Glutamatergic neuron (in vitro differentiated cells): ENCODE measurements at regions not wholly inside any gene's neighbourhood (a gene's known extent, or its start where the extent isn't known, plus 50 kb on each side); places are given as distances from the start of the nearest gene placed in this dataset.
"Not testable (repeated sequence)": the region's sequence is repeated elsewhere in the genome, so short reads cannot be mapped to it uniquely, and the experiment has no call there.

ENCODE experiments used
- DNase-seq: peaks from one replicate; pipeline ENCODE4 v3.0.0; 2022
- H3K27ac Mint-ChIP-seq: one replicate; pipeline ENCODE4 v1.8.0; 2020; ENCODE audit warnings: mild to moderate bottlenecking, mixed read lengths, inconsistent platforms; ENCODE audit not compliant: unreplicated experiment
- H3K27me3 Mint-ChIP-seq: one replicate; pipeline ENCODE4 v1.8.0; 2020; ENCODE audit warnings: mild to moderate bottlenecking, moderate library complexity, mixed read lengths, inconsistent platforms; ENCODE audit not compliant: unreplicated experiment
- H3K36me3 Mint-ChIP-seq: one replicate; pipeline ENCODE4 v1.8.0; 2020; ENCODE audit warnings: mild to moderate bottlenecking, mixed read lengths, inconsistent platforms; ENCODE audit not compliant: unreplicated experiment
- H3K4me1 Mint-ChIP-seq: one replicate; pipeline ENCODE4 v1.8.0; 2020; ENCODE audit warnings: mild to moderate bottlenecking, low read depth, mixed read lengths, inconsistent platforms; ENCODE audit not compliant: unreplicated experiment
- H3K4me3 Mint-ChIP-seq: one replicate; pipeline ENCODE4 v1.8.0; 2020; ENCODE audit warnings: mild to moderate bottlenecking, mixed read lengths, inconsistent platforms; ENCODE audit not compliant: unreplicated experiment
- H3K9me3 Mint-ChIP-seq: one replicate; pipeline ENCODE4 v1.8.0; 2020; ENCODE audit warnings: mild to moderate bottlenecking, moderate library complexity, mixed read lengths, inconsistent platforms; ENCODE audit not compliant: unreplicated experiment
- CTCF ChIP-seq: fragments of 200-600 bp; sonication (generic); IDR thresholded peaks from one replicate; pipeline ENCODE4 v1.5.0; 2021; ENCODE audit not compliant: partially characterized antibody, unreplicated experiment

DNA sequence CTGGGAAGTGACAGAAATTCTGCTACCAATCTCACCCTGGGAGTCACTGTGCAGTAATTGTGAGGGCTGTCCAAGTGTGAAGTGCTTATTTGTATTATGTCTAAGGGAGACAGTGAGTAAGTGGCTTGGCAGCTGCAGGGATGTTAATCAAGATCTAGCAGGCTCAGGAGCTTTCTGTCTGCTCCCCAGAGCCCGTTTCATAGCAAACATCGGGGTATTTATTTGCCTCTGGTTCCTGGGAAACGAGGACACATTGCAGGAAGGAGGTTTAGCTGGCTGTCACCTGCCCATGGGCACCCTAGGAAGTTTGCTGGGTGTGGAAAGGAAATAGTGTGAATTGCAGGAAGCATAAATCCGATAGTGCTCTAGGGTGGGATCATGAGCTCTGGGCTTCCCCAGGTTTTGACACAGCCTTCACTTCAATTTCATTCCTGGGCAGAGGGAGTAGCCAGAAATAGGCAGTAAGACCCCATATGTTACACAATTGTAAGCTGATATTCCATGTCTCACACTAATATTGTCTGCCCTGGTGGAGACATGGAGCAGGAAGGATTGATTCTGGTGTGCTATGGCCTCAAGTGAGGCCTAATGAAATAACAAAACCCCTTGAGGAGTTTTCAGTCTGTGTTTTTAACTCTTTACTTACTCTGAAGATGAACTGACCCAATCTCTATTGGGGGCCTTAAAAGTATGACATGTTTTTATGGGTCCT is 74.1 kb upstream of the MITF start:
- H3K27me3 Mint-ChIP-seq: no peaks in the 10 kb centered on the region
- H3K9me3 Mint-ChIP-seq: no peaks in the 10 kb centered on the region
- DNase-seq: no peak
- H3K27ac Mint-ChIP-seq: peak overlapping the region; percentile 67
- H3K36me3 Mint-ChIP-seq: peaks cover 2% of the 10 kb centered on the region
- peaks cover 11% of the 10 kb centered on the region for H3K4me1 Mint-ChIP-seq
- no peak for TF ChIP-seq CTCF
- H3K4me3 Mint-ChIP-seq: no peak overlapping the region

DNA sequence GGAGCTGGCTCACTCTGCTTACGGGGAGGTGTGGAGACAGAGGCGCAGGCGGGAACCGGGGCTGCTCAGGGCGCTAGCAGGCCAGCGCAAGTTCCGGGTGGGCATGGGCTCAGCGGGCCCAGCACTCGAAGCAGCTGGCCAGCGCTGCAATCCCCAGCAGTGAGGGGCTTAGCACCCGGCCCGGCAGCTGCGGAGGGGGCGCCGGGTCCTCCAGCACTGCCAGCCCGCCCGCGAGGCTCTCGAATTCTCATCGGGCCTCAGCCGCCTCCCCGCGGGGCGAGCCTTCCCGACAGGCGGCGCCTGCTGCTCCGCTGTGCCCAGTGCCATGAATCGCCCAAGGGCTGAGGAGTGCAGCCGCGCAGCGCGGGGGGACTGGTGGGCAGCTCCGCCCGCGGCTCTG is 78.6 kb upstream of the MITF start:
- Mint-ChIP-seq H3K4me1 (peaks cover 8% of the 10 kb centered on the region), H3K36me3 (peaks cover 5% of the 10 kb centered on the region), H3K27me3 (no peaks in the 10 kb centered on the region), H3K4me3 (no peak overlapping the region), H3K9me3 (no peaks in the 10 kb centered on the region), H3K27ac (no peak overlapping the region)
- no peak for DNase-seq
- TF ChIP-seq CTCF: no peak

GRCh38 chr3:69659180-69659910 is 79.9 kb upstream of the MITF start:
- H3K36me3 Mint-ChIP-seq: peaks cover 5% of the 10 kb centered on the region
- no peak overlapping the region for H3K4me3 Mint-ChIP-seq
- H3K4me1 Mint-ChIP-seq: peaks cover under 1% of the 10 kb centered on the region
- no peaks in the 10 kb centered on the region for H3K27me3 Mint-ChIP-seq
- DNase-seq: no peak
- no peak for TF ChIP-seq CTCF
- H3K9me3 Mint-ChIP-seq: no peaks in the 10 kb centered on the region
- no peak overlapping the region for H3K27ac Mint-ChIP-seq

- TF ChIP-seq CTCF: no peak
- Mint-ChIP-seq H3K4me3 (no peak overlapping the region), H3K4me1 (no peaks in the 10 kb centered on the region), H3K27me3 (no peaks in the 10 kb centered on the region), H3K9me3 (no peaks in the 10 kb centered on the region), H3K27ac (no peak overlapping the region), H3K36me3 (peaks cover 5% of the 10 kb centered on the region)
- DNase-seq: no peak
Observed at GRCh38 chr3:69658514-69659140, 80.6 kb upstream of the MITF start.

DNA sequence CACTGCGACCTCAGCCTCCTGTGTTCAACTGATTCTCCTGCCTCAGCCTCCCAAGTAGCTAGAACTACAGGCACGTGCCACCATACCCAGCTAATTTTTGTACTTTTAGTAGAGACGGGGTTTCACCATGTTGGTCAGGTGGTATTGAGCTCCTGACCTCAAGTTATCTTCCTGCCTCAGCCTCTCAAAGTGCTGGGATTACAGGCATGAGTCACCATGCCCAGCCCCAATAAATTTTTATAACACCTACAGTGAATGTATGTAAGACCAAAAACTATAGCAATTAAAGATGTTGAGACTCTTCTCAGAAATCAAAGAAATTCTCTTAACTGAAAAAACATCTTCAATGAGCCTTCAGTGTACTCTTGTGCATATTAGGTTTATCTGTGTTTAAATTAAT is 82.2 kb upstream of the MITF start:
- H3K9me3 Mint-ChIP-seq, H3K4me3 Mint-ChIP-seq, H3K36me3 Mint-ChIP-seq, H3K27me3 Mint-ChIP-seq, H3K27ac Mint-ChIP-seq, DNase-seq, H3K4me1 Mint-ChIP-seq: not testable (repeated sequence)
